Uterus (tissue), 3 donors: ENCODE measurements at regions not wholly inside any gene's neighbourhood (a gene's known extent, or its start where the extent isn't known, plus 50 kb on each side); places are given as distances from the start of the nearest gene placed in this dataset.

Experiments used
- DNase-seq, 2 donors: peaks; one replicate each; pipeline ENCODE4 v3.0.0-alpha.2; 2019 to 2020
- H3K27ac ChIP-seq, 2 donors: fragments of 200-600 bp; sonication (generic); 1 replicate in 1 of 2; 2 replicates in 1 of 2; pipeline ENCODE4 v1.5.1; 2016 to 2018
- H3K27me3 ChIP-seq, 2 donors: fragments of 200-600 bp; sonication (generic); one replicate each; pipeline ENCODE4 v1.5.1; 2018 to 2019; ENCODE audit warnings: control low read depth in 1 of 2
- H3K36me3 ChIP-seq, 2 donors: fragments of 200-600 bp; sonication (generic); one replicate each; pipeline ENCODE4 v1.5.1; 2019; ENCODE audit warnings: control low read depth in 1 of 2
- H3K4me1 ChIP-seq, 2 donors: fragments of 200-600 bp; sonication (generic); one replicate each; pipeline ENCODE4 v1.5.1; 2018 to 2019; ENCODE audit warnings: control low read depth in 1 of 2
- H3K4me3 ChIP-seq, 2 donors: fragments of 200-600 bp; sonication (generic); 1 replicate in 1 of 2; 2 replicates in 1 of 2; pipeline ENCODE4 v1.5.1; 2018 to 2019; ENCODE audit warnings: mild to moderate bottlenecking in 1 of 2
- H3K9me3 ChIP-seq, 2 donors: fragments of 200-600 bp; sonication (generic); one replicate each; pipeline ENCODE4 v1.5.1; 2019; ENCODE audit warnings: control low read depth in 1 of 2
- CTCF ChIP-seq, 4 experiments: fragments of 200-600 bp in 2 of 4; fragments of 450-650 bp in 2 of 4; sonication (generic) in 2 of 4; IDR thresholded peaks; one replicate each; pipeline ENCODE4 v1.5.1; 2016 to 2019; ENCODE audit warnings: antibody characterized with exemption in 4 of 4, mild to moderate bottlenecking in 2 of 4, moderate library complexity in 1 of 4
- POLR2A ChIP-seq, 2 donors: fragments of 450-650 bp; IDR thresholded peaks; one replicate each; pipeline ENCODE4 v1.6.1; 2016; ENCODE audit warnings: antibody characterized with exemption in 2 of 2, mild to moderate bottlenecking in 1 of 2, moderate library complexity in 1 of 2
- intact Hi-C: fragments of 100-400 bp; cut with DNase I; formaldehyde crosslinking; loops from one replicate; pipeline ENCODE4 v1.15.1; 2023; ENCODE audit warnings: low total_unique reads
- donor health status: DM: yes; HTN: yes; CAD: no.

- no peaks in the 10 kb centered on the region for H3K36me3 ChIP-seq
- peak overlapping the region; percentile 37 to 58 for H3K27ac ChIP-seq
- no peaks in the 10 kb centered on the region for H3K27me3 ChIP-seq
- peak; percentile 82 to 86 for DNase-seq
- intact Hi-C loops, result no loop called here
- H3K9me3 ChIP-seq, result no peaks in the 10 kb centered on the region
- no peaks in the 10 kb centered on the region for H3K4me1 ChIP-seq
- no peak overlapping the region for H3K4me3 ChIP-seq
- TF ChIP-seq CTCF (IDR thresholded peaks at IDR 0.05) (no peak), POLR2A (IDR thresholded peaks at IDR 0.05) (no peak)
These were observed 188.3 kb upstream of the FOXN2 start for GRCh38 chr2:48126162-48126561.

DNA sequence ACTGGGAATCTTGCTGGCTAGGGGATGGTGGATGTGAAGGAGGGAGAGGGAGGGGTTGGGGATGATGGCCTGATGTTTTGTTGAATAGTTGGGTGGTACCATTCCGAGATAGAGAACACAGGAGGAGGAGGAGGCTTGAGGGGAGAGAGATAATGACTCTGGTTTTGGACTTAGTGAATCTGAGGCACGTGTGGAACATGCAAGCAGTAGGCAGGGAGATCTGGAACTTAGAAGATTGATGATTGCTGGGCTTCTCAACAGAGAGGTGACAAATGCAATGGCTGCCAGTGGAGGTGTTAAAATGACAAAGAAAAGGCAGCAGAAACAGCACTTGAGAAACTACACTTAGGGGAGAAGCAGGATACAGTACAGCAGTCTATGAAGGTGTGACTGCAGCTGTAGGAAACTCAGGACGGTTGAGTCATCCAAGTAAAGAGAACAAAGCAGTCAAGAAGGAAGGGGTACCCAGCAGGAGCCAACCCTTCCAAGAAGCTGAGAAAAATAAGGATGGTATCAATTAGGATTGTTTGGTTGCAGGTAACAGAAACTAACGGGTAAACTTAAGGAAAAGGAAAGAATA lies 186.8 kb upstream of the FOXN2 start:
- H3K9me3 ChIP-seq, result no peaks in the 10 kb centered on the region
- intact Hi-C loops, result no loop called here
- no peak overlapping the region for H3K27ac ChIP-seq
- peaks cover 0 to 5% of the 10 kb centered on the region in 2 donors for H3K4me1 ChIP-seq
- H3K27me3 ChIP-seq, result no peaks in the 10 kb centered on the region
- TF ChIP-seq POLR2A (IDR thresholded peaks at IDR 0.05) (no peak), CTCF (IDR thresholded peaks at IDR 0.05) (no peak)
- no peak for DNase-seq
- no peak overlapping the region for H3K4me3 ChIP-seq
- no peaks in the 10 kb centered on the region for H3K36me3 ChIP-seq

DNA sequence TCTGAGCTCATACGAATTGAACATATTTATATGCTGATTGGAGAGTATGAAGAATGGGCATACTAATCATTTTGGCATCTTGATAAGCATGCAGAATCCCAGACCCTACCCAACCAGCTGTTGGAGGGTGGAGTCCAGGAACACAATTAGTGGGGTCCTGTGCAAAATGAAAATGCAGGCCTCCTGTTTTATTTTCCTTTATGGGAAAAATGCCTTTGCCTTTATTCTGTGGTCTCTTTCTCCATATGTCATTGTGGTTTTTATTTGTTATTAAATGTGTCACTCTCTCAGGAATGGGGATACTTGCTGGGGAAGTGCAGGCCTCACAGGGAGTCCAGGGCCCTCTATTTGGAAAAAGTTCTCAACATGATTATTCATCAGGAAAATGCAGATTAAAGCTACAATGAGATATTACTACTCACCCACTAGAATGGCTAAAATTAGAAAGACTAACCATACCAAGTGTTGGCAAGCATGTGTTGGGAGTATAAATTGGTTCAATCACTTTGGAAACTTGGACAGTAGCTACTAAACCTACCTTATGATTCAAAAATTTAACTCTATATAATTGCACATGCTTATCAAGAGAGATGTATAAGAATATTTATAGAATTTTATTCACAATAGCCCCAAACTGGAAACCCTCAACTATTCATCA lies 185.1 kb upstream of the FOXN2 start:
- Histone ChIP-seq H3K27me3 (no peaks in the 10 kb centered on the region), H3K4me1 (peaks cover 0 to 5% of the 10 kb centered on the region in 2 donors), H3K9me3 (no peaks in the 10 kb centered on the region), H3K27ac (no peak overlapping the region), H3K4me3 (no peak overlapping the region), H3K36me3 (no peaks in the 10 kb centered on the region)
- no peak for DNase-seq
- intact Hi-C loops, result no loop called here
- TF ChIP-seq POLR2A (IDR thresholded peaks at IDR 0.05) (no peak), CTCF (IDR thresholded peaks at IDR 0.05) (no peak)

DNA sequence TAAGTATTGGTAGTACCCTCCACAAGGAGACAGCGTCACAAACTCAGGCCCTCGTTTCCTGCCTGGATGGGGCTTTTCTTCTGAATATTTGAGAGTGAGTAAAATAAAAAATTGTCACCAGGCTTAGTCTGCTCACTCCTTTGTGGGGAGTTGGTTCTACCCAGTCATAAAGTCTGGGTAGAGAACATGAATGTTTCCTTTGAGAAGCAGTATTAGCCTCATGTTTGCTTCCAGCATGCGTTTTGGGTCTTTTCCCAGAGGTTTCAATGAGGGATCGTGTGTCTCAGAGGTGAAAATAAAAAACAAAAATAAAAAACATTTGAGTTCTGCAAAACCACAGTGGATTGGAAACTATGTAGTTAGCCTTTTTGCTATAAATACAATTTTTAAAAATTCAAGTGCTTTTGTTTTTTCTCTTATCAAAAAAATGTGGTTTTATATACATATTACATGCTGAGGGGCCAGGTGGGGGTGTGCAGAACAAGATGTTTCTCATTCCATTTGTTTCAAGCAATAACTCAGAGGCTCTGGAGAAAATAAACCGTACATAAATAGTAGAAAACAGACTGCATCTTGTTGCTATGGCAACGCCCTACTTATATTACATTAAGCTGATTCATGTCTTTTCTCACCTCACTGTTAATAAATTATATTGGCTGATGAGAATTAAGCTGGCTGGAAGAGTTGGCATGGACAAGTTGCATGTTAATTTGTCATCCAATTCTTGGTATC lies 182.8 kb upstream of the FOXN2 start:
- H3K27me3 ChIP-seq, result no peaks in the 10 kb centered on the region
- H3K27ac ChIP-seq, result peak overlapping the region; percentile 56 to 70
- H3K4me3 ChIP-seq, result no peak overlapping the region
- H3K9me3 ChIP-seq, result no peaks in the 10 kb centered on the region
- intact Hi-C loops, result no loop called here
- DNase-seq, result peak in 1 of 2 donors; percentile 46
- H3K4me1 ChIP-seq, result peaks cover 0 to 5% of the 10 kb centered on the region in 2 donors
- no peaks in the 10 kb centered on the region for H3K36me3 ChIP-seq
- no peak for TF ChIP-seq POLR2A (IDR thresholded peaks at IDR 0.05)
- no peak for TF ChIP-seq CTCF (IDR thresholded peaks at IDR 0.05)

GRCh38 chr2:48132271-48132625 lies 182.2 kb upstream of the FOXN2 start:
- intact Hi-C loops, result no loop called here
- H3K27ac ChIP-seq, result peak overlapping the region; percentile 56 to 70
- H3K27me3 ChIP-seq, result no peaks in the 10 kb centered on the region
- H3K4me1 ChIP-seq, result peaks cover 0 to 5% of the 10 kb centered on the region in 2 donors
- no peaks in the 10 kb centered on the region for H3K9me3 ChIP-seq
- TF ChIP-seq POLR2A (IDR thresholded peaks at IDR 0.05) (no peak), CTCF (IDR thresholded peaks at IDR 0.05) (no peak)
- H3K36me3 ChIP-seq, result no peaks in the 10 kb centered on the region
- H3K4me3 ChIP-seq, result no peak overlapping the region
- DNase-seq, result no peak
